ENCODE measurements at regions not wholly inside any gene's neighbourhood (a gene's known extent, or its start where the extent isn't known, plus 50 kb on each side); places are given as distances from the start of the nearest gene placed in this dataset.
"Not testable (repeated sequence)": the region's sequence is repeated elsewhere in the genome, so short reads cannot be mapped to it uniquely, and the experiment has no call there.

- DNase-seq: not testable (repeated sequence)
Measured at GRCh38 chr1:95911739-95912138, 677.7 kb downstream of the RWDD3 start.

- no peak for DNase-seq
Measured at GRCh38 chr1:95916616-95917015, 682.6 kb downstream of the RWDD3 start.

GRCh38 chr1:95924684-95925083, 690.7 kb downstream of the RWDD3 start:
- DNase-seq: no peak

GRCh38 chr1:95926331-95926730, 692.3 kb downstream of the RWDD3 start:
- DNase-seq: no peak

- no peak for DNase-seq
Measured at GRCh38 chr1:95927061-95927460, 693.1 kb downstream of the RWDD3 start.

GRCh38 chr1:95935719-95936118, 701.7 kb downstream of the RWDD3 start:
- no peak for DNase-seq

GRCh38 chr1:95941121-95941798, 707.2 kb downstream of the RWDD3 start:
- DNase-seq: no peak

- no peak for DNase-seq
Measured at GRCh38 chr1:95948023-95948422, 714.0 kb downstream of the RWDD3 start.

GRCh38 chr1:95951371-95952102, 717.5 kb downstream of the RWDD3 start:
- DNase-seq: peak; percentile 50

GRCh38 chr1:95953015-95953414, 719.0 kb downstream of the RWDD3 start:
- peak; percentile 28 for DNase-seq

GRCh38 chr1:95954585-95954984, 720.6 kb downstream of the RWDD3 start:
- DNase-seq: no peak

- no peak for DNase-seq
Measured at GRCh38 chr1:95956215-95956614, 722.2 kb downstream of the RWDD3 start.

GRCh38 chr1:95957748-95958147, 723.7 kb downstream of the RWDD3 start:
- DNase-seq: no peak

GRCh38 chr1:95966866-95967265, 732.9 kb downstream of the RWDD3 start:
- DNase-seq: no peak

- no peak for DNase-seq
Measured at GRCh38 chr1:95974586-95974985, 740.6 kb downstream of the RWDD3 start.

- DNase-seq: no peak
Measured at GRCh38 chr1:95982711-95983110, 738.9 kb upstream of the PTBP2 start.

GRCh38 chr1:95983831-95984230, 737.8 kb upstream of the PTBP2 start:
- no peak for DNase-seq

- DNase-seq: no peak
Measured at GRCh38 chr1:95984798-95985374, 736.7 kb upstream of the PTBP2 start.

- no peak for DNase-seq
Measured at GRCh38 chr1:95990033-95990432, 731.6 kb upstream of the PTBP2 start.

- no peak for DNase-seq
Measured at GRCh38 chr1:95991787-95992520, 729.6 kb upstream of the PTBP2 start.

- no peak for DNase-seq
Measured at GRCh38 chr1:95994643-95995042, 726.9 kb upstream of the PTBP2 start.

GRCh38 chr1:96002201-96002600, 719.4 kb upstream of the PTBP2 start:
- no peak for DNase-seq

All from left kidney (tissue), 1 donor.